ENCODE measurements at regions not wholly inside any gene's neighbourhood (a gene's known extent, or its start where the extent isn't known, plus 50 kb on each side); places are given as distances from the start of the nearest gene placed in this dataset.

DNA sequence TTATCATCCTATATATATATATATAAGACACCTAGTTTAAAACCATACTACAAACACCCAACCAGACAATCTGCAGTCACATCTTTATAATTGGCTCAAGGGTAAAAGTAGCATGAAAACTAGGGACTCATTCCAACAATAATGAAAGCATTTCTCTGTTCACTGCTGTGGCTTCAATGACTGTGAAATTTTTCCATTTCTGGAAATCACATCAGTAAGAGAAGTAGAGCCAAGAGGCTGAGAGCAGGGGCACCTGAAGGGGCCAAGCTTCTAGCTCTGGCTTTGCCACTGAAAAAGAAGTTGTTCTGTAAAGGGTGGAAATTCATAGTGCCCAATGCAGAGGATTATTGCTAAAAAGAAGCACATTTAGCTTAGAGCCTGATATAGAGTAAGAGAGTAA lies 158.6 kb upstream of the GLI3 start (continued):
- TF ChIP-seq, protein P1, sequence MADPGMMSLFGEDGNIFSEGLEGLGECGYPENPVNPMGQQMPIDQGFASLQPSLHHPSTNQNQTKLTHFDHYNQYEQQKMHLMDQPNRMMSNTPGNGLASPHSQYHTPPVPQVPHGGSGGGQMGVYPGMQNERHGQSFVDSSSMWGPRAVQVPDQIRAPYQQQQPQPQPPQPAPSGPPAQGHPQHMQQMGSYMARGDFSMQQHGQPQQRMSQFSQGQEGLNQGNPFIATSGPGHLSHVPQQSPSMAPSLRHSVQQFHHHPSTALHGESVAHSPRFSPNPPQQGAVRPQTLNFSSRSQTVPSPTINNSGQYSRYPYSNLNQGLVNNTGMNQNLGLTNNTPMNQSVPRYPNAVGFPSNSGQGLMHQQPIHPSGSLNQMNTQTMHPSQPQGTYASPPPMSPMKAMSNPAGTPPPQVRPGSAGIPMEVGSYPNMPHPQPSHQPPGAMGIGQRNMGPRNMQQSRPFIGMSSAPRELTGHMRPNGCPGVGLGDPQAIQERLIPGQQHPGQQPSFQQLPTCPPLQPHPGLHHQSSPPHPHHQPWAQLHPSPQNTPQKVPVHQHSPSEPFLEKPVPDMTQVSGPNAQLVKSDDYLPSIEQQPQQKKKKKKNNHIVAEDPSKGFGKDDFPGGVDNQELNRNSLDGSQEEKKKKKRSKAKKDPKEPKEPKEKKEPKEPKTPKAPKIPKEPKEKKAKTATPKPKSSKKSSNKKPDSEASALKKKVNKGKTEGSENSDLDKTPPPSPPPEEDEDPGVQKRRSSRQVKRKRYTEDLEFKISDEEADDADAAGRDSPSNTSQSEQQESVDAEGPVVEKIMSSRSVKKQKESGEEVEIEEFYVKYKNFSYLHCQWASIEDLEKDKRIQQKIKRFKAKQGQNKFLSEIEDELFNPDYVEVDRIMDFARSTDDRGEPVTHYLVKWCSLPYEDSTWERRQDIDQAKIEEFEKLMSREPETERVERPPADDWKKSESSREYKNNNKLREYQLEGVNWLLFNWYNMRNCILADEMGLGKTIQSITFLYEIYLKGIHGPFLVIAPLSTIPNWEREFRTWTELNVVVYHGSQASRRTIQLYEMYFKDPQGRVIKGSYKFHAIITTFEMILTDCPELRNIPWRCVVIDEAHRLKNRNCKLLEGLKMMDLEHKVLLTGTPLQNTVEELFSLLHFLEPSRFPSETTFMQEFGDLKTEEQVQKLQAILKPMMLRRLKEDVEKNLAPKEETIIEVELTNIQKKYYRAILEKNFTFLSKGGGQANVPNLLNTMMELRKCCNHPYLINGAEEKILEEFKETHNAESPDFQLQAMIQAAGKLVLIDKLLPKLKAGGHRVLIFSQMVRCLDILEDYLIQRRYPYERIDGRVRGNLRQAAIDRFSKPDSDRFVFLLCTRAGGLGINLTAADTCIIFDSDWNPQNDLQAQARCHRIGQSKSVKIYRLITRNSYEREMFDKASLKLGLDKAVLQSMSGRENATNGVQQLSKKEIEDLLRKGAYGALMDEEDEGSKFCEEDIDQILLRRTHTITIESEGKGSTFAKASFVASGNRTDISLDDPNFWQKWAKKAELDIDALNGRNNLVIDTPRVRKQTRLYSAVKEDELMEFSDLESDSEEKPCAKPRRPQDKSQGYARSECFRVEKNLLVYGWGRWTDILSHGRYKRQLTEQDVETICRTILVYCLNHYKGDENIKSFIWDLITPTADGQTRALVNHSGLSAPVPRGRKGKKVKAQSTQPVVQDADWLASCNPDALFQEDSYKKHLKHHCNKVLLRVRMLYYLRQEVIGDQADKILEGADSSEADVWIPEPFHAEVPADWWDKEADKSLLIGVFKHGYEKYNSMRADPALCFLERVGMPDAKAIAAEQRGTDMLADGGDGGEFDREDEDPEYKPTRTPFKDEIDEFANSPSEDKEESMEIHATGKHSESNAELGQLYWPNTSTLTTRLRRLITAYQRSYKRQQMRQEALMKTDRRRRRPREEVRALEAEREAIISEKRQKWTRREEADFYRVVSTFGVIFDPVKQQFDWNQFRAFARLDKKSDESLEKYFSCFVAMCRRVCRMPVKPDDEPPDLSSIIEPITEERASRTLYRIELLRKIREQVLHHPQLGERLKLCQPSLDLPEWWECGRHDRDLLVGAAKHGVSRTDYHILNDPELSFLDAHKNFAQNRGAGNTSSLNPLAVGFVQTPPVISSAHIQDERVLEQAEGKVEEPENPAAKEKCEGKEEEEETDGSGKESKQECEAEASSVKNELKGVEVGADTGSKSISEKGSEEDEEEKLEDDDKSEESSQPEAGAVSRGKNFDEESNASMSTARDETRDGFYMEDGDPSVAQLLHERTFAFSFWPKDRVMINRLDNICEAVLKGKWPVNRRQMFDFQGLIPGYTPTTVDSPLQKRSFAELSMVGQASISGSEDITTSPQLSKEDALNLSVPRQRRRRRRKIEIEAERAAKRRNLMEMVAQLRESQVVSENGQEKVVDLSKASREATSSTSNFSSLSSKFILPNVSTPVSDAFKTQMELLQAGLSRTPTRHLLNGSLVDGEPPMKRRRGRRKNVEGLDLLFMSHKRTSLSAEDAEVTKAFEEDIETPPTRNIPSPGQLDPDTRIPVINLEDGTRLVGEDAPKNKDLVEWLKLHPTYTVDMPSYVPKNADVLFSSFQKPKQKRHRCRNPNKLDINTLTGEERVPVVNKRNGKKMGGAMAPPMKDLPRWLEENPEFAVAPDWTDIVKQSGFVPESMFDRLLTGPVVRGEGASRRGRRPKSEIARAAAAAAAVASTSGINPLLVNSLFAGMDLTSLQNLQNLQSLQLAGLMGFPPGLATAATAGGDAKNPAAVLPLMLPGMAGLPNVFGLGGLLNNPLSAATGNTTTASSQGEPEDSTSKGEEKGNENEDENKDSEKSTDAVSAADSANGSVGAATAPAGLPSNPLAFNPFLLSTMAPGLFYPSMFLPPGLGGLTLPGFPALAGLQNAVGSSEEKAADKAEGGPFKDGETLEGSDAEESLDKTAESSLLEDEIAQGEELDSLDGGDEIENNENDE (IDR thresholded peaks at IDR 0.05; ENCODE audit: insufficient replicate concordance, low read length), result no peak
- TF ChIP-seq SIN3A (conservative IDR thresholded peaks at IDR 0.05 in 1 of 2, IDR thresholded peaks at IDR 0.05 in 1 of 2; ENCODE audit: low read depth in 1 of 2, low read length in 2 of 2) (no peak), ATF3 (IDR thresholded peaks at IDR 0.05; ENCODE audit: insufficient read depth, low read depth, low read length) (no peak)

Data from H1 (cell line).